Stimulated activated CD8-positive, alpha-beta memory T cell treated with anti-CD3 and anti-CD28 coated beads, Interleukin-12 subunit alpha, Interleukin-12 subunit beta, amount 100 ng/mL, for 24 hours (primary cell): ENCODE measurements at regions not wholly inside any gene's neighbourhood (a gene's known extent, or its start where the extent isn't known, plus 50 kb on each side); places are given as distances from the start of the nearest gene placed in this dataset.

Experiments
- DNase-seq: peaks from one replicate; pipeline ENCODE4 v3.0.0-alpha.2; 2020; ENCODE audit errors: extremely low read depth

DNA sequence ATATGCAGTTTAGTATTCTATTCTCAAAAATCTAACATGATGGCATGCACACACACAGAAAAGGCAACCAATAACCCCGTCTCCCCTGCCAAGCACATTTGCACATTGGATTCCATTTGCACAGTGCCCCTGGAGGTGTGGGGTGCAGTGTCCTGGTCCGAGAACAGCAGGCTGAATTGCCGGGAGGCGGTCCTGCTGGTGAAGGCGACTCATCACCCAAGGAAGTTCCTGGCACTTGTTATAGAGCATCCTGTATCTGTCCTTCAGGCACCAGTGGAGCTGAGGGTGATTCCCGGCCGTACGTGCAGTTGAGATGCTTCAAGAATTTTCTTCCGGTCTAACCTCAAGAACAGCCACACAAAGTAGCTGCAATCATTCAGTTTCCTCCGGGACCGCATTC lies 73.0 kb upstream of the RAB12 start:
- no peak for DNase-seq

DNA sequence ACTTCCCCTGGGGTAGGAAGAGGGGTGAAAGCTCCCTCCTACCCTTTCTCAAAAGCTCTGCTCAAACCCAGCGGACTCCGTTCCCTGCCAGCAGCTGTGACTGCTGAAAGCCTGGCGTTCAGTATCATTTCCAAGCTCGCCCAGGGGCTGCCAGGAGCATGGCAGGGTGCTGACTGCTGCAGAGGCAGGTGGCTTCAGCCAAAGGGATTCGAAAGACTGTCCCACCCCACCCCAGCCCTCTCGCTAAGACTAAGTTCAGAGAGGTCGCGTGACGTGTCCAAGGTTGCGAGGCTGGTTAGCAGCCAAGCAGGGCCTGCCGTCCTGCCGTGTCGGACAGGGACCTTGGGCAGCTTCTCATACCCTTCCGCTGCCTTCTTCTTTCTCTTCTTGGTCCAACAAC lies 72.3 kb upstream of the RAB12 start:
- no peak for DNase-seq

- no peak for DNase-seq
Measured at GRCh38 chr18:8537400-8537799, 71.8 kb upstream of the RAB12 start.

- DNase-seq = no peak
Measured at GRCh38 chr18:8538935-8539334, 70.3 kb upstream of the RAB12 start.

DNA sequence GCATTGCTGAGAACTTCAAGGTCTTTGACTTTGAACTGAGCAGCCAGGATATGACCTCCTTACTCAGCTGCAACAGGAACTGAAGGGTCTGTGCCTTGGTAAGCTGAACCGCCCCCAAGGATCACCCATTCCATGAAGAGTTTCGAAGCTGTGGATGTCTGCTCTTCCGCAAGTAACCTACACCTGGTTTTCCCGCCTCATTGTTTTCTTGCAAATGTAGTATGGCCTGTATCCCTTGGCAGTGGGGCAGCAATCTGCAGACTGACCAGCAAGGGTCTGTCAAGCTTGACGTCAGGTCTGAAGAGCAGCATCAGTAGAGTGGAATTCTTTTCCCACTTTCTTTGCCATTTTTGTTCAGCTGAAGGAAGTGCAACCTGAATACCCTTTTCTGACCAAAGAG lies 62.6 kb upstream of the RAB12 start:
- DNase-seq = no peak

GRCh38 chr18:8548186-8548585 lies 61.1 kb upstream of the RAB12 start:
- DNase-seq = no peak

DNA sequence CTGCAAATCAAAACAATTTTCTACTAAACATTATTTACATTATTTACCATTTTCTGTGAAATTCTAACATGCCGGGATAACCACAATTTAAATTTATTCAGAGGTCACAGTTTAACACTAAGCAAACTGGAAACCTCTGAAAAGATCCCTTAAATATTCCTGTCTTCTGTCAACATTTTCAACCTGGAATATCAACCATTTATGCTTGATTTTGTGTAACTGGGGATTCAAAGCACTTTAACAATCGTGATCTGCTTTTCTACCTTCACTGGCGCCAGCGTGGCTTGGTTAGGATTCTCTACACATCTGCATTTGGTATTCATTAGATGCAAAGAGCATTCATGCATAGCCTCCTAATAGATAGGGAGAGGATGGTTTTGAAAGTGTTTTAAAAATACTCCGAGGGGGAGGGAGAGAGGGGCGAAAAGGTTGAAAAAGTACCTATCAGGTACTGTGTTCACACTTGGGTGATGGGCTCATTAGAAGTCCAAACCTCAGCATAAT lies 59.9 kb upstream of the RAB12 start:
- no peak for DNase-seq

DNA sequence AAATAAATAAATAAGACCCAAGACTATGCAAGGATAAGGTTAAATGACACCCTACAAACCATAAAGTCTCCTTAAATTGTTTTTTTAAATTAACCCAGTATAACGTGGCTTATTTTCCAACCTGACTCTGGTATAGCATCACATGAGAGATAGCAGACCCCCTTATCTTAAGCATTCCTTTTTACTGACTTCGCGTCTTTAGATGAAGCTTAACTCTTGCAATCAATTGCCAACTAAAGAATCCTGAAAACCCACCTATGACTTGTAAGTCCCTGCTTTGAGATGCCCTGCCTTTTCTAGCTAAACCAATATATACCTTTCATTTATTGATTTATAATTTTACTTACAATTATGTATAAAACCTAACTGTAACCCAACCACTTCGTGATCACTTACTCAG lies 57.1 kb upstream of the RAB12 start:
- no peak for DNase-seq

- no peak for DNase-seq
Measured at GRCh38 chr18:8554354-8554753, 54.9 kb upstream of the RAB12 start.

DNA sequence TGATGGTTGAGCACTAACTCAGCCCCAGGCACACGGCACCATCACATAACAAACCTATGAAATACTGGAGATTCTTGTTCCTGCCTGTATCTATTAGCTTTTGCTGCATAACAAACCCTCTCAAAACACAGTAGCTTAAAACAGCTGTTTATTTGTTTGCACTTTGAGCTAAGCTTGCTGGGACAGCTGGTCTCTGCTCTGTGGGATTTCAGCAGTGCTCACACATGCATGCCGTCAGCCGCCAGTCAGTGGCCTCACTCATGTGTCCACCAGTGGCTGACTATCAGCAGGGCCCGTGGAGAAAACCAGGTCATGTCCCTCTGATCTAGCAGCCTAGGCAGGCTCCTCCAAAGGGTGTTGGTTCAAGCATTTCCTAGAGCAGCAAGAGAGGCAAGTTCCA lies 52.8 kb upstream of the RAB12 start:
- no peak for DNase-seq
